Activated CD4-positive, alpha-beta T cell treated with anti-CD3 and anti-CD28 coated beads, Interleukin-2, amount 10 ng/mL, durations not matched to agents 24 days and 14 days (primary cell): ENCODE measurements at regions not wholly inside any gene's neighbourhood (a gene's known extent, or its start where the extent isn't known, plus 50 kb on each side); places are given as distances from the start of the nearest gene placed in this dataset.
"Not testable (repeated sequence)": the region's sequence is repeated elsewhere in the genome, so short reads cannot be mapped to it uniquely, and the experiment has no call there.

ENCODE experiments used
- DNase-seq: peaks from one replicate; pipeline ENCODE4 v3.0.0; 2022
- H3K27ac Mint-ChIP-seq: one replicate; pipeline ENCODE4 v1.8.0; 2022; ENCODE audit warnings: mild to moderate bottlenecking, mixed read lengths
- H3K27me3 Mint-ChIP-seq: one replicate; pipeline ENCODE4 v1.8.0; 2022; ENCODE audit warnings: mixed read lengths
- H3K36me3 Mint-ChIP-seq: one replicate; pipeline ENCODE4 v1.8.0; 2022; ENCODE audit warnings: low read depth, mild to moderate bottlenecking, mixed read lengths
- H3K4me1 Mint-ChIP-seq: one replicate; pipeline ENCODE4 v1.8.0; 2021; ENCODE audit warnings: mixed read lengths
- H3K4me3 Mint-ChIP-seq: one replicate; pipeline ENCODE4 v1.8.0; 2022; ENCODE audit warnings: mild to moderate bottlenecking, moderate library complexity, mixed read lengths
- H3K9me3 Mint-ChIP-seq: one replicate; pipeline ENCODE4 v1.8.0; 2021; ENCODE audit warnings: mixed read lengths
- intact Hi-C: fragments of 100-400 bp; cut with micrococcal nuclease; formaldehyde crosslinking; loops from one replicate; pipeline ENCODE4 v1.15.1; 2023

- DNase-seq, H3K36me3 Mint-ChIP-seq, H3K27me3 Mint-ChIP-seq, H3K27ac Mint-ChIP-seq, H3K4me1 Mint-ChIP-seq, H3K9me3 Mint-ChIP-seq, intact Hi-C loops, H3K4me3 Mint-ChIP-seq: not testable (repeated sequence)
Measured at GRCh38 chr1:143824266-143824665, 147.5 kb downstream of the FAM72C start.

GRCh38 chr1:143820058-143820457 lies 151.7 kb downstream of the FAM72C start:
- DNase-seq, intact Hi-C loops, H3K36me3 Mint-ChIP-seq, H3K27ac Mint-ChIP-seq, H3K27me3 Mint-ChIP-seq, H3K9me3 Mint-ChIP-seq, H3K4me3 Mint-ChIP-seq, H3K4me1 Mint-ChIP-seq: not testable (repeated sequence)

GRCh38 chr1:143816369-143816768 lies 155.4 kb downstream of the FAM72C start:
- H3K4me1 Mint-ChIP-seq, result not testable (repeated sequence)

DNA sequence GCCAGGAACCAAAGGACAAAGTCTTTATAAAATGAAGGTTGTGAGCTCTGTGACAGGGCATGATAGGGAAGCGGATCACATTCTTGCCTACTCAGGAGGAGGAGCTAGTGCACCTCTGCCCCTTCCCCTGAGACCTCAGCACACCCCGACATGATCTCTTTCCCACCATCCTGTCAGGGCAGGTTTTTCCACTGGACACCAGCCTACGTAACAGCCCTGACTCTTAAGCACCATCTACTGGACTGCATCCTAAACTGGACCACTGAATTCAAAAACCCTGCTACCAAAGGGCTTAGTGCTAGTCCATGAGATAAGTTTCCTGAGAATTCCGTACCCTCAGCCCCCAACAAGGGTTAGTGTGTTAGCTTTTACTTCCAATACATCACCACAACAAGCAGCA lies 166.4 kb downstream of the FAM72C start:
- H3K27ac Mint-ChIP-seq, H3K9me3 Mint-ChIP-seq, H3K4me1 Mint-ChIP-seq, DNase-seq, H3K4me3 Mint-ChIP-seq, H3K36me3 Mint-ChIP-seq, H3K27me3 Mint-ChIP-seq, intact Hi-C loops: not testable (repeated sequence)

More at GRCh38 chr1:143816369-143816768, 155.4 kb downstream of the FAM72C start:
- H3K4me3 Mint-ChIP-seq, H3K27ac Mint-ChIP-seq, H3K27me3 Mint-ChIP-seq, DNase-seq, H3K36me3 Mint-ChIP-seq, intact Hi-C loops, H3K9me3 Mint-ChIP-seq: not testable (repeated sequence)

DNA sequence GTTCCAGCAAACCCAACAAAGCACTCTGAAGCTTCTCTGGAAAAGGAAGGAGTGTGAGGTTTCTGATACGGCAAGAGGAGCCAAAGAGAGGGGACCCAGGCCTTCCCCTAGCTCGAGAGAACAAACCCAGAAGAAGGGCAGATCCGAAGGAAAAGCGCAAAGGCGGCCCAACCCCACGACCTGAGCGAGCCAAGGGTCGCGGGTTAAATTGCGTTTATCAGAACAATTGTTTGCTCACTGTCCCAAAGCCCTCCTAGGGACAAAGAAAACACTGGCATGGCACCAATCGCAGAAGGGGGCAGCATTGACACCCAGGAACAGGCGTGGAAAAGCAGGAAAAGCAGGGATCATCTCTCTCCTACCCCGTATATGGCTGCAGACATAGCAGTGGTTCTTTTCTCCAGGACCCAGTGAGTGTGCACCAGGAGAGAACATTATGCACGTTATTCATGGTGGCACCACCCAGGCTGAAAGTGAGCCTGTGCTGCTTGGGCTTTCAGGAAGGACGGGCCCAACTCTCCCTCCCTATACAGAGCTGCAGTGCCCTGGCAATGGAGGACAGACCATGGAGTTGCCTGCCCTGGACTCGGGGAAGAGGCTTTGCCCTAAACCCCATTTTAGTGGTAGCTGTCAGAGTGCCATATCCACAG lies 167.0 kb downstream of the FAM72C start:
- intact Hi-C loops, H3K4me1 Mint-ChIP-seq, H3K9me3 Mint-ChIP-seq, H3K36me3 Mint-ChIP-seq, H3K27ac Mint-ChIP-seq, H3K27me3 Mint-ChIP-seq, H3K4me3 Mint-ChIP-seq: not testable (repeated sequence)
- DNase-seq, result peak; percentile 53

GRCh38 chr1:143803927-143804411 lies 167.8 kb downstream of the FAM72C start:
- peak; percentile 83 for DNase-seq
- Mint-ChIP-seq H3K27ac (peak overlapping the region; percentile 51), H3K4me3 (peak overlapping the region; percentile 83)
- H3K4me1 Mint-ChIP-seq, H3K36me3 Mint-ChIP-seq, H3K9me3 Mint-ChIP-seq, intact Hi-C loops, H3K27me3 Mint-ChIP-seq: not testable (repeated sequence)

DNA sequence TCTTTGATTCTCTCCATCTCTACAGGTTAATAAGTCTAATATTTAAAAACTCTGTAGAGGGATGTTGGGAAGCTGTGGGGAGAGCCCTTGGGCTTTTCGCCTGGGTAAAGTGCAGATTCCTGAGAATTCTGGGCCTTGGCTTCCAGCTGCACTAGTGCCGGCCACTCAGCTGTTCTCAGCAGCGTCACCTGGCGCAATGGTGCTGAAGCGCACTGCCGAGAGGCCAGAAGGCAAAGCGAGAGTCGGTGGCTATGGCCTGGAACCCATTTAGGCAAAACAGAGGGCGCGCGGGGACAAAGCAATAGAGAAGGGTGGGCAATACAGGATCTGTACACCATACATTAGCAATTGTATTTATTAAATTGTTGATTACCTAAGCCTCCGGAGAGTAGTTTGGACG lies 168.7 kb downstream of the FAM72C start:
- H3K36me3 Mint-ChIP-seq, intact Hi-C loops, H3K27ac Mint-ChIP-seq, H3K27me3 Mint-ChIP-seq, H3K4me3 Mint-ChIP-seq, H3K4me1 Mint-ChIP-seq, H3K9me3 Mint-ChIP-seq, DNase-seq: not testable (repeated sequence)

DNA sequence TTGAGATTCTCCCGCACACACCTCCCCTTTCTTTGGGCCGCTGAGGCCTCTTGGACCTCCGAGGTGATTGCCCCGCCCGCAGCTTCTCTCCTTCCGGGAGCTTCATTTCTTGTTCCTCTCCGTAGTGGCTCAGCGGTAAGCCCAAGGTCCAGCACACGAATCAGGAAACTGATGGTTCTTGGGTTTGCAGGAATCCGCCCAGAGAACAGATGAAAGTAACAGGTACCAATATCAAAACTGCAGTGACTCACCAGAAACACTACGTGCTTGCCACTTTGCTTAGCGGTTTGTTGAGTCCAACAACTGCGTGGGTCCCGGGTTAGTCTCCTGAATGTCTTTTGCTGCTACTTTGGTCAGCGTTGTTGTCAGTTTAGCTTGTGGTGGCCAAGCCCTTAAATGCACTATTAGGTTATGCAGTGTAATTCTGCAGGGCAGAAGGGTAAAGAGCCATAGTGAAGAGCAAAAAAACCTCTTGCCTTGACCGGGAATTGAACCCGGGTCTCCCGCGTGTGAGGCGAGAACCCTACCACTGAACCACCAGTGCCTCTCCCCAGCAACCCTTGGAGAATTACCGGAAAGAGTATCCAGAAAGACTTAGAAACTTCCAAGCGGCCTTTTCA lies 172.1 kb downstream of the FAM72C start:
- H3K9me3 Mint-ChIP-seq, H3K27ac Mint-ChIP-seq, H3K4me1 Mint-ChIP-seq, DNase-seq, H3K4me3 Mint-ChIP-seq, H3K36me3 Mint-ChIP-seq, intact Hi-C loops, H3K27me3 Mint-ChIP-seq: not testable (repeated sequence)

- H3K4me3 Mint-ChIP-seq, H3K9me3 Mint-ChIP-seq, DNase-seq, H3K4me1 Mint-ChIP-seq, H3K36me3 Mint-ChIP-seq, H3K27me3 Mint-ChIP-seq, intact Hi-C loops, H3K27ac Mint-ChIP-seq: not testable (repeated sequence)
Measured at GRCh38 chr1:143796369-143796768, 175.4 kb downstream of the FAM72C start.

DNA sequence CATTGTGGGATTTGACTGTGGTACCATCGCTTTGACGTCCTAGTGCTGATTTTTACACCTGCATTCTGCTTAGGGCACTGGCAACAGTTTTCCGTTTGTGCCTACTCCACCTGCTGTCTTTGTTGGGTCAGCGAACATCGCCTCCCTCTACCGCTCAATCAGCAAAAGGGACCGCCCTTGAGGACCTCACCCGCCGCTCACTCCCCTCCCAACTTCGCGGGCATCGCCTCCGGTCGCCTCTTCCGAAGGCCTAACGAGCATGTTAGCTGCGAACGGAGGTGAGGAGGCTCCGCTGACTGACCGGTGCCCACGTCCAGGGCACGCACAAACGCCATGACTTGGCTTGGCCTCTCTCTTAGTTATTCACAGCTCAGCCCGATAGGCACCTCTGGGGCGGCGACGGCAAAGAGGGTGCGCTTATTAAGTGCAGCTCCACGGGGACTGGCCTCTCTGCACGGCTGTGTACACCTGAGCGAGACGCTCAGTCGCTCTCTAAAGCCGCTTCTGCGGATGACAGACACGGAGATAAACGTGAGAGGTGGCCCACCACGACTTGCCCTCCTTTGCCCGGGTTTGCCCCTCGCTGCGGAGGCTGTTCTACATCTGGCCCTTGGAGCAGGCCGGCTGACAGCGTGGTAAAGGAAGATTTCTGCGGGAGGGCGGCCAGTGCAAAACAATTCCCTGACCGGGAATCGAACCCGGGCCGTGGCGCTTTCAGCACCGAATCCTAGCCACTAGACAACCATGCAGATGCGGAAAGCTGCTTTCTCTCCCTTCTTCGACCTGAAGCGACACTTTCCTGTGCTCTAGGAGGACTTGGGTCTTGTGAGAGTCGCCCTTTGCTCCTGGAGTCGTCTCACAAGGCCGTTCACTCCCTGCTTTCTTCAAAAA lies 179.5 kb downstream of the FAM72C start:
- intact Hi-C loops, H3K4me3 Mint-ChIP-seq, H3K4me1 Mint-ChIP-seq, DNase-seq, H3K36me3 Mint-ChIP-seq, H3K27ac Mint-ChIP-seq, H3K27me3 Mint-ChIP-seq, H3K9me3 Mint-ChIP-seq: not testable (repeated sequence)

- H3K4me1 Mint-ChIP-seq, DNase-seq, intact Hi-C loops, H3K4me3 Mint-ChIP-seq, H3K9me3 Mint-ChIP-seq, H3K27me3 Mint-ChIP-seq, H3K36me3 Mint-ChIP-seq, H3K27ac Mint-ChIP-seq: not testable (repeated sequence)
Measured at GRCh38 chr1:143786381-143786780, 185.4 kb downstream of the FAM72C start.

- H3K36me3 Mint-ChIP-seq, H3K4me3 Mint-ChIP-seq, H3K4me1 Mint-ChIP-seq, H3K27ac Mint-ChIP-seq, intact Hi-C loops, H3K9me3 Mint-ChIP-seq, DNase-seq, H3K27me3 Mint-ChIP-seq: not testable (repeated sequence)
Measured at GRCh38 chr1:143785883-143786282, 185.9 kb downstream of the FAM72C start.

- H3K27me3 Mint-ChIP-seq, H3K4me1 Mint-ChIP-seq, H3K27ac Mint-ChIP-seq, H3K9me3 Mint-ChIP-seq, H3K4me3 Mint-ChIP-seq, H3K36me3 Mint-ChIP-seq, DNase-seq, intact Hi-C loops: not testable (repeated sequence)
Measured at GRCh38 chr1:143784239-143784882, 187.4 kb downstream of the FAM72C start.

DNA sequence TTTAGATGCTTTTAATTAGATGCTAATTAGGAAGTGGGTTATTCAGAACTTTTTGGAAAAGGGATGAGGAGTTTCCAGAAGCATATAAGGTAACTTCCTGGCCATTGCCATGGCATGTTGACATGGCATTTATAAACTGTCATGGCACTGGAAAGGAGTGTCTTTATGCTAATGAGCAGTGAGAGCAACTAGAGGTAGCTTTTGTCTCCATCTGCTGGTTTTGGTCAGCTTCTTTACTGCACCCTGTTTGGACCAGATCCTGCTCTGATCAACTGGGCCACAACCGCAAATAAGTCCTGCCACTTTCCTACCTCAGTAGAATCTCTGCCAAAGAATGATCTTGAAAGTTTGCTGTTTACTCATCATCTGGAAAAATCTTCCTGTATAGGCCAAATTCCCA lies 193.6 kb downstream of the FAM72C start:
- H3K27ac Mint-ChIP-seq, H3K36me3 Mint-ChIP-seq, H3K4me1 Mint-ChIP-seq, H3K9me3 Mint-ChIP-seq, H3K27me3 Mint-ChIP-seq, H3K4me3 Mint-ChIP-seq, intact Hi-C loops, DNase-seq: not testable (repeated sequence)
